ENCODE measurements at regions not wholly inside any gene's neighbourhood (a gene's known extent, or its start where the extent isn't known, plus 50 kb on each side); places are given as distances from the start of the nearest gene placed in this dataset.
A peak's percentile ranks its signal among the peaks of the same experiment; 100 is the strongest.

- intact Hi-C loops (cut with DNase I) = loop anchor here (10.0 kb wide), 1 partner anchor 120 kb away; the partner anchor contains the start of gene ST8SIA3
- peak in 32 of 42 donors; percentile 11 to 84 (median 50) for DNase-seq
These were observed 87.5 kb downstream of the BOD1L2 start for GRCh38 chr18:57234346-57234745.

- no peak for DNase-seq
- intact Hi-C loops (cut with DNase I) = no loop called here
These were observed 95.0 kb downstream of the BOD1L2 start for GRCh38 chr18:57241869-57242268.

- intact Hi-C loops (cut with DNase I) = no loop called here
- DNase-seq = no peak
These were observed 95.4 kb downstream of the BOD1L2 start for GRCh38 chr18:57242285-57242684.

- intact Hi-C loops (cut with DNase I) = no loop called here
- DNase-seq = no peak
These were observed 96.8 kb downstream of the BOD1L2 start for GRCh38 chr18:57243624-57244179.

GRCh38 chr18:57249179-57249578 lies 102.3 kb downstream of the BOD1L2 start:
- intact Hi-C loops (cut with DNase I) = no loop called here

GRCh38 chr18:57249883-57250282 lies 102.5 kb upstream of the ST8SIA3 start:
- intact Hi-C loops (cut with DNase I) = no loop called here
- no peak for DNase-seq

More at GRCh38 chr18:57249179-57249578, 102.3 kb downstream of the BOD1L2 start:
- no peak for DNase-seq

GRCh38 chr18:57251747-57252146 lies 100.6 kb upstream of the ST8SIA3 start:
- intact Hi-C loops (cut with DNase I) = no loop called here

GRCh38 chr18:57253903-57254302 lies 98.5 kb upstream of the ST8SIA3 start:
- intact Hi-C loops (cut with DNase I) = no loop called here
- no peak for DNase-seq

More at GRCh38 chr18:57251747-57252146, 100.6 kb upstream of the ST8SIA3 start:
- DNase-seq = no peak

- intact Hi-C loops (cut with DNase I) = no loop called here
- no peak for DNase-seq
These were observed 94.1 kb upstream of the ST8SIA3 start for GRCh38 chr18:57258131-57258777.

GRCh38 chr18:57267368-57267925 lies 84.9 kb upstream of the ST8SIA3 start:
- DNase-seq = no peak
- intact Hi-C loops (cut with DNase I) = no loop called here

GRCh38 chr18:57269756-57270155 lies 82.6 kb upstream of the ST8SIA3 start:
- intact Hi-C loops (cut with DNase I) = no loop called here

GRCh38 chr18:57270156-57270555 lies 82.2 kb upstream of the ST8SIA3 start:
- intact Hi-C loops (cut with DNase I) = no loop called here

More at GRCh38 chr18:57269756-57270155, 82.6 kb upstream of the ST8SIA3 start:
- DNase-seq = no peak

GRCh38 chr18:57273194-57273593 lies 79.2 kb upstream of the ST8SIA3 start:
- intact Hi-C loops (cut with DNase I) = no loop called here
- no peak for DNase-seq

More at GRCh38 chr18:57270156-57270555, 82.2 kb upstream of the ST8SIA3 start:
- DNase-seq = no peak

GRCh38 chr18:57275111-57275510 lies 77.2 kb upstream of the ST8SIA3 start:
- intact Hi-C loops (cut with DNase I) = no loop called here
- peak in 17 of 42 donors; percentile 8 to 73 (median 25) for DNase-seq

GRCh38 chr18:57276829-57277228 lies 75.5 kb upstream of the ST8SIA3 start:
- intact Hi-C loops (cut with DNase I) = no loop called here
- DNase-seq = no peak

GRCh38 chr18:57278933-57279332 lies 73.4 kb upstream of the ST8SIA3 start:
- intact Hi-C loops (cut with DNase I) = no loop called here
- DNase-seq = no peak

GRCh38 chr18:57281519-57281918 lies 70.8 kb upstream of the ST8SIA3 start:
- no peak for DNase-seq
- intact Hi-C loops (cut with DNase I) = no loop called here

- DNase-seq = no peak
- intact Hi-C loops (cut with DNase I) = no loop called here
These were observed 65.4 kb upstream of the ST8SIA3 start for GRCh38 chr18:57286949-57287348.

GRCh38 chr18:57287766-57288165 lies 64.6 kb upstream of the ST8SIA3 start:
- intact Hi-C loops (cut with DNase I) = no loop called here
- peak in 23 of 42 donors; percentile 13 to 75 (median 41) for DNase-seq

- peak in 2 of 42 donors; percentile 12 to 49 for DNase-seq
- intact Hi-C loops (cut with DNase I) = no loop called here
These were observed 57.8 kb upstream of the ST8SIA3 start for GRCh38 chr18:57294547-57294946.

GRCh38 chr18:57296336-57296735 lies 56.0 kb upstream of the ST8SIA3 start:
- intact Hi-C loops (cut with DNase I) = no loop called here
- no peak for DNase-seq

Measured in head of caudate nucleus (tissue), 42 donors.